ENCODE measurements at regions not wholly inside any gene's neighbourhood (a gene's known extent, or its start where the extent isn't known, plus 50 kb on each side); places are given as distances from the start of the nearest gene placed in this dataset.

- H3K9me3 Mint-ChIP-seq: no peaks in the 10 kb centered on the region
- H3K4me1 Mint-ChIP-seq (ENCODE audit: low read depth): peaks cover 6% of the 10 kb centered on the region
- no peaks in the 10 kb centered on the region for H3K36me3 Mint-ChIP-seq (ENCODE audit: low read depth)
- no peak overlapping the region for H3K27ac Mint-ChIP-seq
- no peak overlapping the region for H3K4me3 Mint-ChIP-seq
- DNase-seq (ENCODE audit: low spot score): no peak
- peaks cover 5% of the 10 kb centered on the region for H3K27me3 Mint-ChIP-seq (ENCODE audit: low read depth)
These were observed 83.3 kb downstream of the ALDH8A1 start for GRCh38 chr6:134866563-134866962.

- Mint-ChIP-seq H3K4me3 (no peak overlapping the region), H3K27me3 (ENCODE audit: low read depth) (peaks cover 5% of the 10 kb centered on the region), H3K9me3 (no peaks in the 10 kb centered on the region), H3K27ac (no peak overlapping the region), H3K36me3 (ENCODE audit: low read depth) (no peaks in the 10 kb centered on the region), H3K4me1 (ENCODE audit: low read depth) (no peaks in the 10 kb centered on the region)
- no peak for DNase-seq (ENCODE audit: low spot score)
These were observed 85.3 kb downstream of the ALDH8A1 start for GRCh38 chr6:134864558-134864957.

DNA sequence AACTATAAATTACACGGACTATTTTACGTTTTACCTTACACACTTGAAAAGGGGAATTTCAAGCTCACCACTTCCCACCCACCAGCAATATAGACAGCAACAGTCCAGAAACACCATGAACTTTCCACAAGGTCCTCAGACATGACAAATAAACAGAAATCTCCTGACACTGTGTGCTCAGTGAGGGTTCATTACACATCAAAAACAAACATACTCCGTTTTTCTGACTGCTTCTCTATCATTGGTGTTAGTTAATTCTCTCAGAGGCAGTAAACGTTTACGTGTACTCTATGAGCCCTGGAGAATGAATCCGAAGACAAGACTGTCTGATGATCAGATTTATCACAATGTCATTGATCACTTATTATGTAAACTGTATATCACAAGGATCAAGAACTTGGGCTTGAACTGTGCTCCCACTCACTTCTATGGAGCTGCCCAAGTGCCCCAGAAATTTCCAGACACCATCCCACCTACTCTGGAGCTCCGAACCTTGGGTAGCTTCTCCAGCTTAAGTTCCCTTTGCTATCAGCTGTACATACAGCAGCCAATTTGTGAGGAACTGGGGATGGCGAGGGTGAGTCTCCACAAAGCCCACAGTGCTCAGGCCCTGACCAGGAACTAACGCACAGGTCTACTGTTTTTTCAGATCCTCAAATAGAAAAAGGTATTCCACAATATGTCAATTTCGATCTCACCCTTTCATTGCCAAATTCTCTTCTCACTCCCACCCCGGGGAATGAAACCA is 86.0 kb downstream of the ALDH8A1 start:
- no peak overlapping the region for H3K27ac Mint-ChIP-seq
- peaks cover 5% of the 10 kb centered on the region for H3K27me3 Mint-ChIP-seq (ENCODE audit: low read depth)

DNA sequence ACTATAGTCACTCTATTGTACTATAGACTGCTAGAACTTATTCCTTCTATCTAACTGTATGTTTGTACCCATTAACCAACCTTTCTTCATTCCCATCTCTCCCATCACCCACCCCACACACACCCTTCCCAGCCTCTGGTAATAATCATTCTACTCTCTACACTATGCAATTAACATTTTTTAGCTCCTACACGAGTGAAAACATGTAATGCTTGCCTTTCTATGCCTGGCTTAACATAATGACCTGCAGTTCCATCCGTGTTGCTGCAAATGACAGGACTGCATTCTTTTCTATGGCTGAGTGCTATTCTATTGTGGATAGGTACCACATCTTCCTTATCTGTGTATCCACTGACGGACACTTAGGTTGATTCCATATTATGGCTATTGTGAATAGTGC is 95.5 kb downstream of the ALDH8A1 start:
- H3K9me3 Mint-ChIP-seq: no peaks in the 10 kb centered on the region
- H3K36me3 Mint-ChIP-seq (ENCODE audit: low read depth): no peaks in the 10 kb centered on the region
- no peaks in the 10 kb centered on the region for H3K4me1 Mint-ChIP-seq (ENCODE audit: low read depth)
- no peak overlapping the region for H3K4me3 Mint-ChIP-seq
- no peak for DNase-seq (ENCODE audit: low spot score)
- H3K27me3 Mint-ChIP-seq (ENCODE audit: low read depth): peaks cover 10% of the 10 kb centered on the region
- H3K27ac Mint-ChIP-seq: no peak overlapping the region

More for the DNA sequence above, 86.0 kb downstream of the ALDH8A1 start:
- no peaks in the 10 kb centered on the region for H3K4me1 Mint-ChIP-seq (ENCODE audit: low read depth)
- H3K9me3 Mint-ChIP-seq: no peaks in the 10 kb centered on the region
- H3K4me3 Mint-ChIP-seq: no peak overlapping the region
- no peaks in the 10 kb centered on the region for H3K36me3 Mint-ChIP-seq (ENCODE audit: low read depth)
- no peak for DNase-seq (ENCODE audit: low spot score)

GRCh38 chr6:134853111-134854055 is 96.5 kb downstream of the ALDH8A1 start:
- no peak overlapping the region for H3K4me3 Mint-ChIP-seq
- H3K36me3 Mint-ChIP-seq (ENCODE audit: low read depth): no peaks in the 10 kb centered on the region
- H3K9me3 Mint-ChIP-seq: no peaks in the 10 kb centered on the region
- H3K27ac Mint-ChIP-seq: no peak overlapping the region
- no peak for DNase-seq (ENCODE audit: low spot score)
- H3K27me3 Mint-ChIP-seq (ENCODE audit: low read depth): peaks cover 10% of the 10 kb centered on the region
- H3K4me1 Mint-ChIP-seq (ENCODE audit: low read depth): no peaks in the 10 kb centered on the region

- H3K27ac Mint-ChIP-seq: no peak overlapping the region
- no peak for DNase-seq (ENCODE audit: low spot score)
- no peak overlapping the region for H3K4me3 Mint-ChIP-seq
- H3K36me3 Mint-ChIP-seq (ENCODE audit: low read depth): no peaks in the 10 kb centered on the region
- H3K9me3 Mint-ChIP-seq: no peaks in the 10 kb centered on the region
- no peaks in the 10 kb centered on the region for H3K4me1 Mint-ChIP-seq (ENCODE audit: low read depth)
- peaks cover 12% of the 10 kb centered on the region for H3K27me3 Mint-ChIP-seq (ENCODE audit: low read depth)
These were observed 98.4 kb downstream of the ALDH8A1 start for GRCh38 chr6:134851548-134851947.

- H3K9me3 Mint-ChIP-seq: no peaks in the 10 kb centered on the region
- H3K36me3 Mint-ChIP-seq (ENCODE audit: low read depth): no peaks in the 10 kb centered on the region
- peaks cover 17% of the 10 kb centered on the region for H3K27me3 Mint-ChIP-seq (ENCODE audit: low read depth)
- DNase-seq (ENCODE audit: low spot score): no peak
- no peaks in the 10 kb centered on the region for H3K4me1 Mint-ChIP-seq (ENCODE audit: low read depth)
- no peak overlapping the region for H3K27ac Mint-ChIP-seq
- H3K4me3 Mint-ChIP-seq: no peak overlapping the region
These were observed 99.1 kb downstream of the ALDH8A1 start for GRCh38 chr6:134850721-134851305.

GRCh38 chr6:134849920-134850447 is 99.9 kb downstream of the ALDH8A1 start:
- H3K27me3 Mint-ChIP-seq (ENCODE audit: low read depth): peaks cover 17% of the 10 kb centered on the region
- H3K27ac Mint-ChIP-seq: no peak overlapping the region
- no peaks in the 10 kb centered on the region for H3K9me3 Mint-ChIP-seq
- no peak for DNase-seq (ENCODE audit: low spot score)
- H3K4me1 Mint-ChIP-seq (ENCODE audit: low read depth): no peaks in the 10 kb centered on the region
- no peak overlapping the region for H3K4me3 Mint-ChIP-seq
- H3K36me3 Mint-ChIP-seq (ENCODE audit: low read depth): no peaks in the 10 kb centered on the region

GRCh38 chr6:134848076-134848475 is 101.8 kb downstream of the ALDH8A1 start:
- Mint-ChIP-seq H3K36me3 (ENCODE audit: low read depth) (no peaks in the 10 kb centered on the region), H3K4me1 (ENCODE audit: low read depth) (no peaks in the 10 kb centered on the region), H3K27me3 (ENCODE audit: low read depth) (peaks cover 12% of the 10 kb centered on the region), H3K9me3 (no peaks in the 10 kb centered on the region), H3K4me3 (no peak overlapping the region), H3K27ac (no peak overlapping the region)
- DNase-seq (ENCODE audit: low spot score): no peak

- Mint-ChIP-seq H3K36me3 (ENCODE audit: low read depth) (no peaks in the 10 kb centered on the region), H3K27me3 (ENCODE audit: low read depth) (peaks cover 16% of the 10 kb centered on the region), H3K27ac (no peak overlapping the region), H3K4me1 (ENCODE audit: low read depth) (no peaks in the 10 kb centered on the region), H3K4me3 (no peak overlapping the region), H3K9me3 (no peaks in the 10 kb centered on the region)
- no peak for DNase-seq (ENCODE audit: low spot score)
These were observed 103.0 kb downstream of the ALDH8A1 start for GRCh38 chr6:134846865-134847264.

- H3K4me1 Mint-ChIP-seq (ENCODE audit: low read depth): no peaks in the 10 kb centered on the region
- H3K4me3 Mint-ChIP-seq: no peak overlapping the region
- DNase-seq (ENCODE audit: low spot score): no peak
These were observed 103.9 kb downstream of the ALDH8A1 start for GRCh38 chr6:134846031-134846430.

GRCh38 chr6:134844120-134844519 is 105.8 kb downstream of the ALDH8A1 start:
- Mint-ChIP-seq H3K4me3 (no peak overlapping the region), H3K27me3 (ENCODE audit: low read depth) (peaks cover 18% of the 10 kb centered on the region), H3K36me3 (ENCODE audit: low read depth) (no peaks in the 10 kb centered on the region), H3K9me3 (no peaks in the 10 kb centered on the region), H3K4me1 (ENCODE audit: low read depth) (no peaks in the 10 kb centered on the region), H3K27ac (no peak overlapping the region)
- no peak for DNase-seq (ENCODE audit: low spot score)

More at GRCh38 chr6:134846031-134846430, 103.9 kb downstream of the ALDH8A1 start:
- Mint-ChIP-seq H3K36me3 (ENCODE audit: low read depth) (no peaks in the 10 kb centered on the region), H3K27me3 (ENCODE audit: low read depth) (peaks cover 17% of the 10 kb centered on the region), H3K27ac (no peak overlapping the region), H3K9me3 (no peaks in the 10 kb centered on the region)

DNA sequence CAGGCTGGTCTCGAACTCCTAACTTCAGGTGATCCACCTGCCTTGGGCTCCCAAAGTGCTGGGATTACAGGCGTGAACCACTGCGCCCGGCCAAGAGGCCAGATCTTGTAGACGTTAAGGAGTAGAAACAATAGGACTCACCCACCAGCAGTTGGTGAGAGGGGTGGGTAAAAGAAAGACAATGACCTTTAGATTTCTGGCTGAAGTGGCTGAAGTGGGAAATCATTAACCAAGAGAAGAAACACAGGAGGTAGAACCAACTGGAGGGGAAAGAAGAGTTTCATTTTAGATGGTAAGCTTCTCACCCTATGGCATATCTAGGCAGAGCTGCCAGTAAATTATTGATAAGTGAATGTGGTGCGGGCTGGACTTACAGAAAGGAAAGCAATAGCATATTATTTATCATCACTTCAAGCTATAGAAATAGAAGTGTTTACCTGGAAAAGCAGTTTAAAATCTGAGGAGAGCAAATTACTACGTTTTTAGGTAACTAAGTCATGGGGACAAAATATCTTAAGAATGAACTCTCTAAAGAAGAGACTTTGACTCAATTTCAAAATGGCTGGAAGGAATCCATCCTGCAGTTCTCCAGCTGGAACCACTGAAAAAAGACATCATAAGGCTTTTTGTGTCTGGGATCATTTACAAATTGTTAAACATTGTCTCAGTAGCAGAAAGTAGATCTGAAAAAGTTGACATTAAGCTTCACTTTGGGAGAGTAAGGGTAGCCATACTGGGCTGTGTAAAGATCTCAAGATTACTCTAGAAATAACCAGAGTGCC is 109.6 kb downstream of the ALDH8A1 start:
- Mint-ChIP-seq H3K4me1 (ENCODE audit: low read depth) (no peaks in the 10 kb centered on the region), H3K27me3 (ENCODE audit: low read depth) (peaks cover 23% of the 10 kb centered on the region), H3K27ac (no peak overlapping the region), H3K9me3 (no peaks in the 10 kb centered on the region), H3K4me3 (no peak overlapping the region), H3K36me3 (ENCODE audit: low read depth) (no peaks in the 10 kb centered on the region)
- DNase-seq (ENCODE audit: low spot score): no peak
